ENCODE measurements at regions not wholly inside any gene's neighbourhood (a gene's known extent, or its start where the extent isn't known, plus 50 kb on each side); places are given as distances from the start of the nearest gene placed in this dataset.

DNA sequence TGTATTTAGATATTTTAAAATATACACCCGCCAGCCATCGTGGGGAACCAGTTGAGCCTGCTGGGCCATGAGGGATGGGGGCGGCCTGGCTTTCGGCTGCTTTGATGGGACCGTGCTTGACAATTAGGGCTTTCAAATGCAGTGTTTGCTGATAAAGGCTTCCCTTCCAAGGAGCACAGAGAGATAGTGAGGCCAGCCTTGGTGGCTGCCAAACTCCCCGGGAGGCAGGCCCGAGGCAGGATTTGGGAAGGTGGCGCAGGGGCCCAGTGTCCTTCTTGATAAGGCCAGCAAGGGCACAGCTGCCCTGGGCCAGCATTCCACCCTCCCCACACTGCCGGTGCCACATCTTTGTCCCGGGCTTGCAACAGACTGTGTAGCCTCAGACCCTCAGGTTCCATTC is 75.6 kb downstream of the LINGO1 start (continued):
- TF ChIP-seq ZBTB34 (CRISPR knock-in tag; IDR thresholded peaks at IDR 0.05), result no peak
- TF ChIP-seq TCF3 (CRISPR knock-in tag; IDR thresholded peaks at IDR 0.05), result peak; percentile 53; the same call in 1 of the 2 replicates
- TF ChIP-seq RBFOX2 (IDR thresholded peaks at IDR 0.05; ENCODE audit: low read depth, low read length), result no peak
- TF ChIP-seq FOXJ3 (CRISPR knock-in tag; IDR thresholded peaks at IDR 0.05), result no peak
- no peak for TF ChIP-seq ZFP1 (CRISPR knock-in tag; IDR thresholded peaks at IDR 0.05)
- peak; percentile 31; the same call in 1 of the 2 replicates for TF ChIP-seq ARID1B (IDR thresholded peaks at IDR 0.05)
- no peak for TF ChIP-seq MIER1 (IDR thresholded peaks at IDR 0.05; ENCODE audit: low read depth)
- TF ChIP-seq ZC3H8 (IDR thresholded peaks at IDR 0.05), result no peak
- TF ChIP-seq CTCF (IDR thresholded peaks at IDR 0.05 in 2 of 3, conservative IDR thresholded peaks at IDR 0.05 in 1 of 3; ENCODE audit: insufficient read depth in 2 of 3, low read depth in 1 of 3, low read length in 3 of 3), result no peak
- TF ChIP-seq ZNF830 (CRISPR knock-in tag; IDR thresholded peaks at IDR 0.05), result no peak
- TF ChIP-seq FIP1L1 (IDR thresholded peaks at IDR 0.05; ENCODE audit: low read depth, low read length, poor library complexity, severe bottlenecking), result no peak

Data from K562 (cell line).